Brain microvascular endothelial cell (primary cell): ENCODE measurements at regions not wholly inside any gene's neighbourhood (a gene's known extent, or its start where the extent isn't known, plus 50 kb on each side); places are given as distances from the start of the nearest gene placed in this dataset.

Source experiments
- DNase-seq: peaks from one replicate; pipeline ENCODE4 v3.0.0-alpha.2; 2020
- H3K27ac ChIP-seq: fragments of 250-450 bp; sonication (Bioruptor Pico); 2 replicates; pipeline ENCODE4 v1.5.1; 2020; ENCODE audit warnings: mild to moderate bottlenecking, moderate library complexity
- H3K27me3 ChIP-seq: fragments of 250-450 bp; sonication (Bioruptor Pico); replicated peaks from 2 replicates; pipeline ENCODE4 v1.5.1; 2020; ENCODE audit warnings: mild to moderate bottlenecking
- H3K36me3 ChIP-seq: fragments of 250-450 bp; sonication (Bioruptor Pico); replicated peaks from 2 replicates; pipeline ENCODE4 v1.5.1; 2020; ENCODE audit warnings: mild to moderate bottlenecking
- H3K4me3 ChIP-seq: 2 replicates; pipeline ENCODE4 v1.5.1; 2011; ENCODE audit warnings: low read depth, mild to moderate bottlenecking, control low read depth, low read length, moderate library complexity
- CTCF ChIP-seq: IDR thresholded peaks from 2 replicates; pipeline ENCODE4 v1.5.1; 2011; ENCODE audit warnings: low read depth, mild to moderate bottlenecking, moderate library complexity, low read length, control low read depth, inconsistent platforms; ENCODE audit errors: missing control alignments
- in situ Hi-C: cut with HindIII; loops from 2 replicates; pipeline ENCODE4 v1.10.0; 2017; ENCODE audit warnings: low sequenced_read_pairs, low pct_ligation_motif_present

GRCh38 chr15:62452667-62453066 lies 287.6 kb upstream of the C2CD4B start:
- in situ Hi-C loops: no loop called here
- H3K4me3 ChIP-seq: no peak overlapping the region
- H3K27ac ChIP-seq: no peak overlapping the region
- no peak for TF ChIP-seq CTCF
- no peaks in the 10 kb centered on the region for H3K27me3 ChIP-seq
- no peaks in the 10 kb centered on the region for H3K36me3 ChIP-seq
- no peak for DNase-seq

GRCh38 chr15:62453375-62453774 lies 288.3 kb upstream of the C2CD4B start:
- no peaks in the 10 kb centered on the region for H3K27me3 ChIP-seq
- H3K27ac ChIP-seq: no peak overlapping the region
- H3K36me3 ChIP-seq: no peaks in the 10 kb centered on the region
- in situ Hi-C loops: no loop called here
- DNase-seq: no peak
- no peak for TF ChIP-seq CTCF
- H3K4me3 ChIP-seq: no peak overlapping the region

- in situ Hi-C loops: no loop called here
- Histone ChIP-seq H3K4me3 (no peak overlapping the region), H3K36me3 (no peaks in the 10 kb centered on the region), H3K27me3 (no peaks in the 10 kb centered on the region), H3K27ac (peak overlapping the region; percentile 16)
- peak; percentile 40 for DNase-seq
- TF ChIP-seq CTCF: no peak
Measured at GRCh38 chr15:62453981-62454380, 288.9 kb upstream of the C2CD4B start.

GRCh38 chr15:62454567-62455172 lies 289.6 kb upstream of the C2CD4B start:
- peak; percentile 37 for DNase-seq
- Histone ChIP-seq H3K4me3 (no peak overlapping the region), H3K27me3 (no peaks in the 10 kb centered on the region), H3K27ac (no peak overlapping the region), H3K36me3 (no peaks in the 10 kb centered on the region)
- in situ Hi-C loops: no loop called here
- no peak for TF ChIP-seq CTCF

GRCh38 chr15:62455441-62455921 lies 290.4 kb upstream of the C2CD4B start:
- Histone ChIP-seq H3K27me3 (no peaks in the 10 kb centered on the region), H3K4me3 (no peak overlapping the region), H3K27ac (no peak overlapping the region), H3K36me3 (no peaks in the 10 kb centered on the region)
- DNase-seq: no peak
- in situ Hi-C loops: no loop called here
- no peak for TF ChIP-seq CTCF
